ENCODE measurements at regions not wholly inside any gene's neighbourhood (a gene's known extent, or its start where the extent isn't known, plus 50 kb on each side); places are given as distances from the start of the nearest gene placed in this dataset.

DNA sequence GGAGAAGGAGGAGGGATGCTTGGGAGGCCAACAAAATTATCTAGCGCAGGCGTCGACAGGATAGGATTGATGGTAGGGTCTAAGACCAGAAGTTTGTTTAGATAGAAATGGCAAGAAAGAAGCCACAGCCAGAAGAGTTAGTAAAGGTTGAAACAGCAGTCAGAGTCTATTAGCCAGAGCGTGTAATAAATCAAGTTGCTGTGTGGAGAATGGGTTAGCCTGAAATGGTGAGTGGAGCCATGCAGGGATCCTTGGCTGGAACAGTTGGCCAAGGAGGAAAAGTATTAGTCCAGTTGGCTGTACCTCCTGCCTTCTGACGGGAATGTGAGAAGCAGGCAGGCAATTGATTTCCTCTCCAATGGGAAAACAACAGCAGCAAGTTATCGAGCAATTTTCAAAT lies 190.7 kb upstream of the CCDC68 start:
- no peak overlapping the region for H3K4me3 ChIP-seq (ENCODE audit: low read length)
- no peak overlapping the region for H3K9ac ChIP-seq (ENCODE audit: low read length)
- H3K36me3 ChIP-seq (ENCODE audit: insufficient read depth, low read length) = no peaks in the 10 kb centered on the region
- H3K9me2 ChIP-seq (ENCODE audit: insufficient read depth, low read length) = no peaks in the 10 kb centered on the region
- H3K27me3 ChIP-seq (ENCODE audit: insufficient read depth, low read depth, low read length) = no peaks in the 10 kb centered on the region
- no peak overlapping the region for H2AFZ ChIP-seq (ENCODE audit: low read depth, low read length)
- H3K9me3 ChIP-seq (ENCODE audit: low read length) = no peaks in the 10 kb centered on the region
- H3K27ac ChIP-seq (ENCODE audit: low read length) = no peak overlapping the region
- H4K20me1 ChIP-seq (ENCODE audit: insufficient read depth) = no peaks in the 10 kb centered on the region
- H3K4me2 ChIP-seq (ENCODE audit: low read length) = no peak overlapping the region
- no peaks in the 10 kb centered on the region for H3K79me2 ChIP-seq (replicated peaks; ENCODE audit: insufficient read depth, low read length)
- H3F3A ChIP-seq (ENCODE audit: insufficient read depth, low read length, poor library complexity, severe bottlenecking) = no peaks in the 10 kb centered on the region
- no peak for TF ChIP-seq TAF1 (IDR thresholded peaks at IDR 0.05; ENCODE audit: low read depth)
- TF ChIP-seq RAD21 (conservative IDR thresholded peaks at IDR 0.05) = no peak
- TF ChIP-seq, protein P1, sequence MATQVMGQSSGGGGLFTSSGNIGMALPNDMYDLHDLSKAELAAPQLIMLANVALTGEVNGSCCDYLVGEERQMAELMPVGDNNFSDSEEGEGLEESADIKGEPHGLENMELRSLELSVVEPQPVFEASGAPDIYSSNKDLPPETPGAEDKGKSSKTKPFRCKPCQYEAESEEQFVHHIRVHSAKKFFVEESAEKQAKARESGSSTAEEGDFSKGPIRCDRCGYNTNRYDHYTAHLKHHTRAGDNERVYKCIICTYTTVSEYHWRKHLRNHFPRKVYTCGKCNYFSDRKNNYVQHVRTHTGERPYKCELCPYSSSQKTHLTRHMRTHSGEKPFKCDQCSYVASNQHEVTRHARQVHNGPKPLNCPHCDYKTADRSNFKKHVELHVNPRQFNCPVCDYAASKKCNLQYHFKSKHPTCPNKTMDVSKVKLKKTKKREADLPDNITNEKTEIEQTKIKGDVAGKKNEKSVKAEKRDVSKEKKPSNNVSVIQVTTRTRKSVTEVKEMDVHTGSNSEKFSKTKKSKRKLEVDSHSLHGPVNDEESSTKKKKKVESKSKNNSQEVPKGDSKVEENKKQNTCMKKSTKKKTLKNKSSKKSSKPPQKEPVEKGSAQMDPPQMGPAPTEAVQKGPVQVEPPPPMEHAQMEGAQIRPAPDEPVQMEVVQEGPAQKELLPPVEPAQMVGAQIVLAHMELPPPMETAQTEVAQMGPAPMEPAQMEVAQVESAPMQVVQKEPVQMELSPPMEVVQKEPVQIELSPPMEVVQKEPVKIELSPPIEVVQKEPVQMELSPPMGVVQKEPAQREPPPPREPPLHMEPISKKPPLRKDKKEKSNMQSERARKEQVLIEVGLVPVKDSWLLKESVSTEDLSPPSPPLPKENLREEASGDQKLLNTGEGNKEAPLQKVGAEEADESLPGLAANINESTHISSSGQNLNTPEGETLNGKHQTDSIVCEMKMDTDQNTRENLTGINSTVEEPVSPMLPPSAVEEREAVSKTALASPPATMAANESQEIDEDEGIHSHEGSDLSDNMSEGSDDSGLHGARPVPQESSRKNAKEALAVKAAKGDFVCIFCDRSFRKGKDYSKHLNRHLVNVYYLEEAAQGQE (IDR thresholded peaks at IDR 0.05; ENCODE audit: borderline replicate concordance) = no peak
- no peak for TF ChIP-seq SMC3 (conservative IDR thresholded peaks at IDR 0.05; ENCODE audit: poor library complexity)
- TF ChIP-seq MXI1 (conservative IDR thresholded peaks at IDR 0.05; ENCODE audit: poor library complexity, severe bottlenecking) = no peak
- TF ChIP-seq, protein P2, sequence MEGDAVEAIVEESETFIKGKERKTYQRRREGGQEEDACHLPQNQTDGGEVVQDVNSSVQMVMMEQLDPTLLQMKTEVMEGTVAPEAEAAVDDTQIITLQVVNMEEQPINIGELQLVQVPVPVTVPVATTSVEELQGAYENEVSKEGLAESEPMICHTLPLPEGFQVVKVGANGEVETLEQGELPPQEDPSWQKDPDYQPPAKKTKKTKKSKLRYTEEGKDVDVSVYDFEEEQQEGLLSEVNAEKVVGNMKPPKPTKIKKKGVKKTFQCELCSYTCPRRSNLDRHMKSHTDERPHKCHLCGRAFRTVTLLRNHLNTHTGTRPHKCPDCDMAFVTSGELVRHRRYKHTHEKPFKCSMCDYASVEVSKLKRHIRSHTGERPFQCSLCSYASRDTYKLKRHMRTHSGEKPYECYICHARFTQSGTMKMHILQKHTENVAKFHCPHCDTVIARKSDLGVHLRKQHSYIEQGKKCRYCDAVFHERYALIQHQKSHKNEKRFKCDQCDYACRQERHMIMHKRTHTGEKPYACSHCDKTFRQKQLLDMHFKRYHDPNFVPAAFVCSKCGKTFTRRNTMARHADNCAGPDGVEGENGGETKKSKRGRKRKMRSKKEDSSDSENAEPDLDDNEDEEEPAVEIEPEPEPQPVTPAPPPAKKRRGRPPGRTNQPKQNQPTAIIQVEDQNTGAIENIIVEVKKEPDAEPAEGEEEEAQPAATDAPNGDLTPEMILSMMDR (IDR thresholded peaks at IDR 0.05; ENCODE audit: poor library complexity, severe bottlenecking) = no peak
- no peak for TF ChIP-seq EP300 (conservative IDR thresholded peaks at IDR 0.05; ENCODE audit: poor library complexity, severe bottlenecking)
- no peak for TF ChIP-seq EZH2 (IDR thresholded peaks at IDR 0.05; ENCODE audit: borderline replicate concordance, insufficient read depth, low read length, poor library complexity, severe bottlenecking)
- TF ChIP-seq POLR2AphosphoS5 (IDR thresholded peaks at IDR 0.05) = no peak

DNA sequence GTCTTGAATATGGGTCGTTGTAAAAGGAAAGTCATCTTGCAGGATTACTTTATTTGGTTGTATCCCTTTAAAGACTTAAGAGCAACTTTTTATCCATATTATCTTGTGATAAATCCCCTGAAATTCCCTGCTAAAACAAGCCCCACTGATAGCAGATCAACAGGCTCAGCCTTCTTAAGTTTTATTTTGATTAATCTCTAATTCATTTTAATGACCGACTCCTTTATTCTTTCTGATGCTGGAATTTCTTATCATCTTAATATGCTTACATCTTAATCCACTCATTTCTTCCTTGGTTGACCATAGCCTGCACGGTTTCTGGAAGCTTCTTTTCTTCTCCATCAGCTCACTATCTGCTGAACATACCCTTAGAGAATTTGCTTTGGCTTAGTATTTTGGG lies 188.5 kb upstream of the CCDC68 start:
- Histone ChIP-seq H3K36me3 (ENCODE audit: insufficient read depth, low read length) (no peaks in the 10 kb centered on the region), H3K79me2 (replicated peaks; ENCODE audit: insufficient read depth, low read length) (no peaks in the 10 kb centered on the region), H3K27me3 (ENCODE audit: insufficient read depth, low read depth, low read length) (no peaks in the 10 kb centered on the region), H3K27ac (ENCODE audit: low read length) (no peak overlapping the region), H3K9me3 (ENCODE audit: low read length) (no peaks in the 10 kb centered on the region), H3K4me2 (ENCODE audit: low read length) (no peak overlapping the region), H3F3A (ENCODE audit: insufficient read depth, low read length, poor library complexity, severe bottlenecking) (no peaks in the 10 kb centered on the region), H2AFZ (ENCODE audit: low read depth, low read length) (no peak overlapping the region), H3K9ac (ENCODE audit: low read length) (no peak overlapping the region), H4K20me1 (ENCODE audit: insufficient read depth) (no peaks in the 10 kb centered on the region), H3K9me2 (ENCODE audit: insufficient read depth, low read length) (no peaks in the 10 kb centered on the region), H3K4me3 (ENCODE audit: low read length) (no peak overlapping the region)
- TF ChIP-seq, protein P2 (IDR thresholded peaks at IDR 0.05; ENCODE audit: poor library complexity, severe bottlenecking) = no peak
- no peak for TF ChIP-seq SMC3 (conservative IDR thresholded peaks at IDR 0.05; ENCODE audit: poor library complexity)
- no peak for TF ChIP-seq EZH2 (IDR thresholded peaks at IDR 0.05; ENCODE audit: borderline replicate concordance, insufficient read depth, low read length, poor library complexity, severe bottlenecking)
- no peak for TF ChIP-seq EP300 (conservative IDR thresholded peaks at IDR 0.05; ENCODE audit: poor library complexity, severe bottlenecking)
- TF ChIP-seq POLR2AphosphoS5 (IDR thresholded peaks at IDR 0.05) = no peak
- TF ChIP-seq, protein P1 (IDR thresholded peaks at IDR 0.05; ENCODE audit: borderline replicate concordance) = no peak
- no peak for TF ChIP-seq RAD21 (conservative IDR thresholded peaks at IDR 0.05)
- no peak for TF ChIP-seq TAF1 (IDR thresholded peaks at IDR 0.05; ENCODE audit: low read depth)
- TF ChIP-seq MXI1 (conservative IDR thresholded peaks at IDR 0.05; ENCODE audit: poor library complexity, severe bottlenecking) = no peak
